ENCODE measurements at regions not wholly inside any gene's neighbourhood (a gene's known extent, or its start where the extent isn't known, plus 50 kb on each side); places are given as distances from the start of the nearest gene placed in this dataset.

DNA sequence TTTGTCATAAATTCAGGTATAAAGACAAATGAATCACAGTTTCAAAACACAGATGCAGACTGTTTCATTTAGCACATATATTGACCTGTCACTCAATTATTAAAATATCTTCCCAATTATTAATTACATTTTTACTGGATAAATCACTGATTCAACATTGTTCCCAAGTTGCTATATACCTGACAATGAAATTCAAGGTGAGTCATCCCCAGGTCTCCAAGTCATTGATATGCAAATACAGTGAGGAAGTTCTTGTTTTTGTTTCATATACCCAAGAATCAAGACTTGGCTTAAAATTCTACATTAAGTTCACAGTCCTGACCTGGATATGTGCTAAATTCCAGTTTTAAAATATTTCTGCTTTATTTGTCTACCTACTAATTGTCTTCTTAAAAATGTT, 599.3 kb upstream of the PSMD7 start:
- peak; percentile 15 for DNase-seq (ENCODE audit: low read depth, low spot score)
- no peaks in the 10 kb centered on the region for H3K9me3 ChIP-seq (ENCODE audit: control insufficient read depth, low read depth, low read length)
- no peaks in the 10 kb centered on the region for H4K20me1 ChIP-seq (ENCODE audit: control insufficient read depth, extremely low read depth, insufficient read depth, low read length)
- H3K79me2 ChIP-seq (ENCODE audit: control insufficient read depth, insufficient read depth, low read length), result no peaks in the 10 kb centered on the region
- H3K4me1 ChIP-seq (ENCODE audit: control insufficient read depth, extremely low read depth, insufficient read depth, low read length), result peaks cover 3% of the 10 kb centered on the region
- no peaks in the 10 kb centered on the region for H3K9me1 ChIP-seq (ENCODE audit: control insufficient read depth, extremely low read depth, insufficient read depth, low read length)
- FAIRE-seq, result no peak
- no peaks in the 10 kb centered on the region for H3K27me3 ChIP-seq (ENCODE audit: control insufficient read depth, extremely low read depth, insufficient read depth, low read length)
- H3K27ac ChIP-seq (ENCODE audit: control insufficient read depth, insufficient read depth, low read length), result no peak overlapping the region
- dilution Hi-C loops (cut with MboI; ENCODE audit: extremely low pct_ligation_motif_present, low sequenced_read_pairs), result no loop called here
- TF ChIP-seq, protein P1, sequence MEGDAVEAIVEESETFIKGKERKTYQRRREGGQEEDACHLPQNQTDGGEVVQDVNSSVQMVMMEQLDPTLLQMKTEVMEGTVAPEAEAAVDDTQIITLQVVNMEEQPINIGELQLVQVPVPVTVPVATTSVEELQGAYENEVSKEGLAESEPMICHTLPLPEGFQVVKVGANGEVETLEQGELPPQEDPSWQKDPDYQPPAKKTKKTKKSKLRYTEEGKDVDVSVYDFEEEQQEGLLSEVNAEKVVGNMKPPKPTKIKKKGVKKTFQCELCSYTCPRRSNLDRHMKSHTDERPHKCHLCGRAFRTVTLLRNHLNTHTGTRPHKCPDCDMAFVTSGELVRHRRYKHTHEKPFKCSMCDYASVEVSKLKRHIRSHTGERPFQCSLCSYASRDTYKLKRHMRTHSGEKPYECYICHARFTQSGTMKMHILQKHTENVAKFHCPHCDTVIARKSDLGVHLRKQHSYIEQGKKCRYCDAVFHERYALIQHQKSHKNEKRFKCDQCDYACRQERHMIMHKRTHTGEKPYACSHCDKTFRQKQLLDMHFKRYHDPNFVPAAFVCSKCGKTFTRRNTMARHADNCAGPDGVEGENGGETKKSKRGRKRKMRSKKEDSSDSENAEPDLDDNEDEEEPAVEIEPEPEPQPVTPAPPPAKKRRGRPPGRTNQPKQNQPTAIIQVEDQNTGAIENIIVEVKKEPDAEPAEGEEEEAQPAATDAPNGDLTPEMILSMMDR (optimal IDR thresholded peaks at IDR 0.05 in 1 of 3, IDR thresholded peaks at IDR 0.05 in 1 of 3, conservative IDR thresholded peaks at IDR 0.05 in 1 of 3; ENCODE audit: extremely low read depth in 1 of 3, insufficient read depth in 2 of 3, low read length in 3 of 3), result no peak
- TF ChIP-seq EZH2 (IDR thresholded peaks at IDR 0.05; ENCODE audit: low read length), result no peak
- no peak overlapping the region for H3K9ac ChIP-seq (ENCODE audit: control insufficient read depth, extremely low read depth, insufficient read depth, low read length)
- H3K4me3 ChIP-seq (ENCODE audit: control insufficient read depth in 2 of 3, extremely low read depth in 1 of 3, insufficient read depth in 2 of 3, low read depth in 1 of 3, low read length in 3 of 3), result no peak overlapping the region
- no peak overlapping the region for H3K4me2 ChIP-seq (ENCODE audit: control insufficient read depth, extremely low read depth, insufficient read depth, low read depth, low read length)
- H3K36me3 ChIP-seq (ENCODE audit: control insufficient read depth in 2 of 2, extremely low read depth in 1 of 2, insufficient read depth in 2 of 2, low read length in 2 of 2), result no peaks in the 10 kb centered on the region
- no peak overlapping the region for H2AFZ ChIP-seq (ENCODE audit: control insufficient read depth, low read length)

DNA sequence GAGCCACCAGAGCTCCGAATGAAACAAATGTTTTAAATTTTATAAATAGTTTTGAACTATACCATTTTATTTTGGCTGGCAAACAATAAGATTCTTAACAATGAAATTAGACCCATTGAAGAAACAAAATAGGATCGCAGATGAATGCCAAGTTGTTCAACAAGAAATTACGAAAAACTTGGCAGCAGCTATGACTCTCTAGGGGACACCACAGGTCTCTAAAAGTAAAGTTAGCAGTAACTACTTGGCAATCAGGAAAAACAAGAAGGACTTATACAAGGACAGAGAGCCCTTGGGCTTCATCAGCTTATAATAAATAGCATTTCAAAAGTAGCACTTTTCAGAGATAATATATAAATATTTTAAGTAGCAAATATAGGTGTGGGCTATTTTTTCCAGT, 603.8 kb upstream of the PSMD7 start:
- Histone ChIP-seq H3K27ac (ENCODE audit: control insufficient read depth, insufficient read depth, low read length) (no peak overlapping the region), H3K9me1 (ENCODE audit: control insufficient read depth, extremely low read depth, insufficient read depth, low read length) (no peaks in the 10 kb centered on the region), H3K27me3 (ENCODE audit: control insufficient read depth, extremely low read depth, insufficient read depth, low read length) (no peaks in the 10 kb centered on the region), H3K9ac (ENCODE audit: control insufficient read depth, extremely low read depth, insufficient read depth, low read length) (no peak overlapping the region), H3K9me3 (ENCODE audit: control insufficient read depth, low read depth, low read length) (no peaks in the 10 kb centered on the region), H3K79me2 (ENCODE audit: control insufficient read depth, insufficient read depth, low read length) (no peaks in the 10 kb centered on the region), H3K36me3 (ENCODE audit: control insufficient read depth in 2 of 2, extremely low read depth in 1 of 2, insufficient read depth in 2 of 2, low read length in 2 of 2) (no peaks in the 10 kb centered on the region), H3K4me1 (ENCODE audit: control insufficient read depth, extremely low read depth, insufficient read depth, low read length) (peaks cover 3% of the 10 kb centered on the region), H3K4me3 (ENCODE audit: control insufficient read depth in 2 of 3, extremely low read depth in 1 of 3, insufficient read depth in 2 of 3, low read depth in 1 of 3, low read length in 3 of 3) (no peak overlapping the region), H3K4me2 (ENCODE audit: control insufficient read depth, extremely low read depth, insufficient read depth, low read depth, low read length) (no peak overlapping the region), H2AFZ (ENCODE audit: control insufficient read depth, low read length) (no peak overlapping the region), H4K20me1 (ENCODE audit: control insufficient read depth, extremely low read depth, insufficient read depth, low read length) (no peaks in the 10 kb centered on the region)
- dilution Hi-C loops (cut with MboI; ENCODE audit: extremely low pct_ligation_motif_present, low sequenced_read_pairs), result no loop called here
- no peak for DNase-seq (ENCODE audit: low read depth, low spot score)
- TF ChIP-seq, protein P1 (optimal IDR thresholded peaks at IDR 0.05 in 1 of 3, IDR thresholded peaks at IDR 0.05 in 1 of 3, conservative IDR thresholded peaks at IDR 0.05 in 1 of 3; ENCODE audit: extremely low read depth in 1 of 3, insufficient read depth in 2 of 3, low read length in 3 of 3), result no peak
- no peak for TF ChIP-seq EZH2 (IDR thresholded peaks at IDR 0.05; ENCODE audit: low read length)
- no peak for FAIRE-seq

Measured in keratinocyte (primary cell).